Caco-2 (cell line): ENCODE measurements at regions not wholly inside any gene's neighbourhood (a gene's known extent, or its start where the extent isn't known, plus 50 kb on each side); places are given as distances from the start of the nearest gene placed in this dataset.

Experiments used
- BruUV-seq: library from RNA; stranded (reverse); fragments of 400-500 nt; replicated peaks from 2 replicates; lab custom pipeline; 2021; lab: Mats Ljungman, UMichigan
- CTCF ChIA-PET: fragments of 300-600 bp; sonication (Branson Sonifier 250); formaldehyde crosslinking; loops from one replicate; lab custom pipeline; 2022; ENCODE audit warnings: antibody characterized with exemption; lab: Charles Lee
- POLR2A ChIA-PET: fragments of 300-600 bp; sonication (Branson Sonifier 250); formaldehyde crosslinking; loops from one replicate; lab custom pipeline; 2022; ENCODE audit warnings: antibody characterized with exemption; lab: Charles Lee
- DNase-seq, 2 experiments: peaks; one replicate each; pipeline versions ENCODE4 v3.0.0 to v3.0.0-alpha.2; 2020 to 2022
- H3K27me3 ChIP-seq: replicated peaks from 2 replicates; pipeline ENCODE4 v1.6.0; 2011; ENCODE audit warnings: low read length; ENCODE audit not compliant: control insufficient read depth, insufficient read depth
- H3K36me3 ChIP-seq: 2 replicates; pipeline ENCODE4 v1.5.1; 2011; ENCODE audit warnings: low read length; ENCODE audit not compliant: control insufficient read depth, insufficient read depth
- H3K4me1 ChIP-seq: fragments of 250-450 bp; sonication (Bioruptor Pico); 2 replicates; pipeline ENCODE4 v1.5.1; 2020; ENCODE audit warnings: mild to moderate bottlenecking
- H3K4me3 ChIP-seq: 2 replicates; pipeline ENCODE4 v1.5.1; 2011; ENCODE audit warnings: low read depth, mild to moderate bottlenecking, control low read depth, low read length
- H3K9me3 ChIP-seq: fragments of 250-450 bp; sonication (Bioruptor Pico); 2 replicates; pipeline ENCODE4 v1.5.1; 2020; ENCODE audit warnings: mild to moderate bottlenecking, moderate library complexity
- H3K27ac Mint-ChIP-seq: one replicate; pipeline ENCODE4 v1.8.0; 2022; ENCODE audit warnings: mixed read lengths; ENCODE audit not compliant: unreplicated experiment
- H3K27me3 Mint-ChIP-seq: one replicate; pipeline ENCODE4 v1.8.0; 2022; ENCODE audit warnings: mixed read lengths; ENCODE audit not compliant: insufficient read depth, unreplicated experiment
- H3K36me3 Mint-ChIP-seq: one replicate; pipeline ENCODE4 v1.8.0; 2022; ENCODE audit warnings: mild to moderate bottlenecking, mixed read lengths; ENCODE audit not compliant: insufficient read depth, unreplicated experiment
- H3K4me1 Mint-ChIP-seq: one replicate; pipeline ENCODE4 v1.8.0; 2022; ENCODE audit warnings: low read depth, mixed read lengths; ENCODE audit not compliant: unreplicated experiment
- H3K4me3 Mint-ChIP-seq: one replicate; pipeline ENCODE4 v1.8.0; 2022; ENCODE audit warnings: mild to moderate bottlenecking, moderate library complexity, mixed read lengths; ENCODE audit not compliant: unreplicated experiment
- H3K9me3 Mint-ChIP-seq: one replicate; pipeline ENCODE4 v1.8.0; 2022; ENCODE audit warnings: mixed read lengths; ENCODE audit not compliant: unreplicated experiment
- CTCF ChIP-seq, 2 experiments: fragments of 200-600 bp in 1 of 2; IDR thresholded peaks; 1 replicate in 1 of 2; 2 replicates in 1 of 2; pipeline versions ENCODE4 v1.5.1 to v1.8.0; 2011 to 2022; ENCODE audit warnings: antibody characterized with exemption in 1 of 2, control low read depth in 1 of 2, inconsistent platforms in 1 of 2, low read depth in 1 of 2, low read length in 1 of 2, mild to moderate bottlenecking in 1 of 2, moderate library complexity in 1 of 2; ENCODE audit not compliant: insufficient read depth in 1 of 2, severe bottlenecking in 1 of 2, unreplicated experiment in 1 of 2
- intact Hi-C: fragments of 100-400 bp; cut with micrococcal nuclease; formaldehyde crosslinking; loops from one replicate; pipeline ENCODE4 v1.10.0; 2022; ENCODE audit not compliant: unreplicated experiment

GRCh38 chr9:79928661-79929223 lies 357.0 kb downstream of the TLE4 start:
- H3K27ac Mint-ChIP-seq: no peak overlapping the region
- no peak overlapping the region for H3K4me3 Mint-ChIP-seq
- H3K9me3 Mint-ChIP-seq: no peaks in the 10 kb centered on the region
- no peaks in the 10 kb centered on the region for H3K4me1 Mint-ChIP-seq
- BruUV-seq: no TSS peak
- Histone ChIP-seq H3K27me3 (no peaks in the 10 kb centered on the region), H3K4me3 (no peak overlapping the region), H3K36me3 (no peaks in the 10 kb centered on the region), H3K4me1 (no peaks in the 10 kb centered on the region), H3K9me3 (no peaks in the 10 kb centered on the region)
- DNase-seq: no peak
- intact Hi-C loops: no loop called here
- H3K27me3 Mint-ChIP-seq: no peaks in the 10 kb centered on the region
- H3K36me3 Mint-ChIP-seq: no peaks in the 10 kb centered on the region
- POLR2A ChIA-PET: no interaction called here
- TF ChIP-seq CTCF (IDR thresholded peaks at IDR 0.05; ENCODE audit: insufficient read depth in 1 of 2, low read depth in 1 of 2, low read length in 1 of 2, severe bottlenecking in 1 of 2, unreplicated experiment in 1 of 2): no peak
- CTCF ChIA-PET: no interaction called here

GRCh38 chr9:79925326-79925725 lies 353.6 kb downstream of the TLE4 start:
- Mint-ChIP-seq H3K27me3 (no peaks in the 10 kb centered on the region), H3K4me3 (no peak overlapping the region), H3K36me3 (no peaks in the 10 kb centered on the region), H3K27ac (no peak overlapping the region), H3K9me3 (no peaks in the 10 kb centered on the region), H3K4me1 (no peaks in the 10 kb centered on the region)
- no peak overlapping the region for H3K4me3 ChIP-seq
- no peaks in the 10 kb centered on the region for H3K4me1 ChIP-seq
- no peaks in the 10 kb centered on the region for H3K36me3 ChIP-seq
- no peak for DNase-seq
- ChIA-PET POLR2A (no interaction called here), CTCF (no interaction called here)
- intact Hi-C loops: no loop called here
- H3K27me3 ChIP-seq: no peaks in the 10 kb centered on the region
- no TSS peak for BruUV-seq
- TF ChIP-seq CTCF (IDR thresholded peaks at IDR 0.05; ENCODE audit: insufficient read depth in 1 of 2, low read depth in 1 of 2, low read length in 1 of 2, severe bottlenecking in 1 of 2, unreplicated experiment in 1 of 2): no peak
- H3K9me3 ChIP-seq: no peaks in the 10 kb centered on the region

- H3K4me1 ChIP-seq: no peaks in the 10 kb centered on the region
- no peak overlapping the region for H3K27ac Mint-ChIP-seq
- DNase-seq: no peak
- H3K27me3 Mint-ChIP-seq: no peaks in the 10 kb centered on the region
- intact Hi-C loops: no loop called here
- H3K9me3 ChIP-seq: no peaks in the 10 kb centered on the region
- H3K4me3 ChIP-seq: no peak overlapping the region
- CTCF ChIA-PET: no interaction called here
- no peaks in the 10 kb centered on the region for H3K4me1 Mint-ChIP-seq
- no TSS peak for BruUV-seq
- TF ChIP-seq CTCF (IDR thresholded peaks at IDR 0.05; ENCODE audit: insufficient read depth in 1 of 2, low read depth in 1 of 2, low read length in 1 of 2, severe bottlenecking in 1 of 2, unreplicated experiment in 1 of 2): no peak
- H3K36me3 ChIP-seq: no peaks in the 10 kb centered on the region
- no peaks in the 10 kb centered on the region for H3K27me3 ChIP-seq
- POLR2A ChIA-PET: no interaction called here
- no peaks in the 10 kb centered on the region for H3K9me3 Mint-ChIP-seq
- H3K4me3 Mint-ChIP-seq: no peak overlapping the region
- H3K36me3 Mint-ChIP-seq: no peaks in the 10 kb centered on the region
Measured at GRCh38 chr9:79924836-79925235, 353.1 kb downstream of the TLE4 start.
